ENCODE measurements at regions not wholly inside any gene's neighbourhood (a gene's known extent, or its start where the extent isn't known, plus 50 kb on each side); places are given as distances from the start of the nearest gene placed in this dataset.

- H3K27ac ChIP-seq (ENCODE audit: extremely low read depth, low read depth, low read length), result no peak overlapping the region
- TF ChIP-seq ZBTB8A (tag by site-specific recombination; IDR thresholded peaks at IDR 0.05) (no peak), ZNF16 (tag by site-specific recombination; IDR thresholded peaks at IDR 0.05; ENCODE audit: low read depth) (no peak), MZF1 (tag by site-specific recombination; IDR thresholded peaks at IDR 0.05; ENCODE audit: borderline replicate concordance) (no peak), KLF8 (tag by site-specific recombination; IDR thresholded peaks at IDR 0.05) (no peak), ZNF211 (tag by site-specific recombination; IDR thresholded peaks at IDR 0.05; ENCODE audit: low read depth) (no peak), ZNF654 (tag by site-specific recombination; IDR thresholded peaks at IDR 0.05; ENCODE audit: low read depth) (no peak), ZNF792 (tag by site-specific recombination; IDR thresholded peaks at IDR 0.05) (no peak), IKZF3 (tag by site-specific recombination; IDR thresholded peaks at IDR 0.05) (no peak), ZNF580 (tag by site-specific recombination; IDR thresholded peaks at IDR 0.05) (no peak), ZNF777 (tag by site-specific recombination; IDR thresholded peaks at IDR 0.05; ENCODE audit: borderline replicate concordance) (no peak), ZNF600 (tag by site-specific recombination; IDR thresholded peaks at IDR 0.05) (no peak), ZNF510 (tag by site-specific recombination; IDR thresholded peaks at IDR 0.05; ENCODE audit: insufficient replicate concordance) (no peak)
- ChIA-PET CTCF (interaction anchor here (1.5 kb wide), 1 partner anchor 112 kb away, joined by 4 read pairs; no protein-coding TSS in a partner anchor), POLR2A (no interaction called here)
- no peaks in the 10 kb centered on the region for H3K4me1 ChIP-seq (ENCODE audit: control insufficient read depth, insufficient read depth, low read length)
- H3K9me3 ChIP-seq (ENCODE audit: control insufficient read depth, insufficient read depth, low read depth, low read length), result no peaks in the 10 kb centered on the region
- no peak overlapping the region for H3K4me3 ChIP-seq (ENCODE audit: low read depth, low read length)
- no peaks in the 10 kb centered on the region for H3K36me3 ChIP-seq (ENCODE audit: control insufficient read depth in 2 of 2, insufficient read depth in 1 of 2, low read length in 2 of 2)
Measured at GRCh38 chr4:77488882-77489281, 116.7 kb upstream of the CXCL13 start.

DNA sequence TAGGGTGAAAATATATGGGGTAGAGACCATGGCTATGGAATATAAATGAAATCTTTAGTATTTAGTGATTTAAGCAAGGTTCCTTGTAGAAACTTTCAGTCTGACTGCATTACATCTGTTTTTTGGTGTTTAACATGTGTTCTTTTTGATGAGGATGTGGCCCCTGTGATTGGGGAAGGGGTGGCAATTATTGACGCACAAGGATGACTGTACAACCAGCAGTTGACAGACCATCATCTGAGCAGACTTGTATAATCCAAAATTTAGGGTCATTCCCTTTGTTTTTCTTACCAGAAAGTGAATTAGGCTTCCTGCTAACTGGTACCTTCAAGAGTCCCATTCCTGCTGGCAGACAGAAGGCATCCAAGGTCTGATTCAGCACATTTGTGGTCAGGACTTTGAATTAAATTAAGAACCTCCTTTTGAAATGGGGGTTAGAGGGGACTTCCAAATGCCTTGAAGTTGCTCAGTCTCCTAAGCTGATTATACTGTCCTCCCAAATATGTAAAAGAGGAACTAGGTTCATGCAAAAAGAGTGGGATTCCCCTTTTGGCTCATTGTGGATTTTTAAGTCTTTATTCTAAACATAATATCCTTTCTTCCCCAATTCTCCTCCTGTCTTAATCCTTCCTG lies 112.4 kb upstream of the CXCL13 start:
- Histone ChIP-seq H3K9me3 (ENCODE audit: control insufficient read depth, insufficient read depth, low read depth, low read length) (no peaks in the 10 kb centered on the region), H3K36me3 (ENCODE audit: control insufficient read depth in 2 of 2, insufficient read depth in 1 of 2, low read length in 2 of 2) (no peaks in the 10 kb centered on the region), H3K4me3 (ENCODE audit: low read depth, low read length) (no peak overlapping the region), H3K27ac (ENCODE audit: extremely low read depth, low read depth, low read length) (no peak overlapping the region), H3K4me1 (ENCODE audit: control insufficient read depth, insufficient read depth, low read length) (no peaks in the 10 kb centered on the region)
- CTCF ChIA-PET, result no interaction called here
- POLR2A ChIA-PET, result no interaction called here
- TF ChIP-seq, protein P1, sequence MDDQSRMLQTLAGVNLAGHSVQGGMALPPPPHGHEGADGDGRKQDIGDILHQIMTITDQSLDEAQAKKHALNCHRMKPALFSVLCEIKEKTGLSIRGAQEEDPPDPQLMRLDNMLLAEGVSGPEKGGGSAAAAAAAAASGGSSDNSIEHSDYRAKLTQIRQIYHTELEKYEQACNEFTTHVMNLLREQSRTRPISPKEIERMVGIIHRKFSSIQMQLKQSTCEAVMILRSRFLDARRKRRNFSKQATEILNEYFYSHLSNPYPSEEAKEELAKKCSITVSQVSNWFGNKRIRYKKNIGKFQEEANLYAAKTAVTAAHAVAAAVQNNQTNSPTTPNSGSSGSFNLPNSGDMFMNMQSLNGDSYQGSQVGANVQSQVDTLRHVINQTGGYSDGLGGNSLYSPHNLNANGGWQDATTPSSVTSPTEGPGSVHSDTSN (CRISPR knock-in tag; IDR thresholded peaks at IDR 0.05), result no peak
- TF ChIP-seq, protein P2, sequence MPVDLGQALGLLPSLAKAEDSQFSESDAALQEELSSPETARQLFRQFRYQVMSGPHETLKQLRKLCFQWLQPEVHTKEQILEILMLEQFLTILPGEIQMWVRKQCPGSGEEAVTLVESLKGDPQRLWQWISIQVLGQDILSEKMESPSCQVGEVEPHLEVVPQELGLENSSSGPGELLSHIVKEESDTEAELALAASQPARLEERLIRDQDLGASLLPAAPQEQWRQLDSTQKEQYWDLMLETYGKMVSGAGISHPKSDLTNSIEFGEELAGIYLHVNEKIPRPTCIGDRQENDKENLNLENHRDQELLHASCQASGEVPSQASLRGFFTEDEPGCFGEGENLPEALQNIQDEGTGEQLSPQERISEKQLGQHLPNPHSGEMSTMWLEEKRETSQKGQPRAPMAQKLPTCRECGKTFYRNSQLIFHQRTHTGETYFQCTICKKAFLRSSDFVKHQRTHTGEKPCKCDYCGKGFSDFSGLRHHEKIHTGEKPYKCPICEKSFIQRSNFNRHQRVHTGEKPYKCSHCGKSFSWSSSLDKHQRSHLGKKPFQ (tag by site-specific recombination; IDR thresholded peaks at IDR 0.05), result no peak
- TF ChIP-seq BCL11A (tag by site-specific recombination; IDR thresholded peaks at IDR 0.05; ENCODE audit: low read depth) (no peak), ZNF514 (tag by site-specific recombination; IDR thresholded peaks at IDR 0.05) (no peak), ZNF529 (tag by site-specific recombination; IDR thresholded peaks at IDR 0.05; ENCODE audit: insufficient replicate concordance) (no peak), ZNF510 (tag by site-specific recombination; IDR thresholded peaks at IDR 0.05; ENCODE audit: insufficient replicate concordance) (no peak)

DNA sequence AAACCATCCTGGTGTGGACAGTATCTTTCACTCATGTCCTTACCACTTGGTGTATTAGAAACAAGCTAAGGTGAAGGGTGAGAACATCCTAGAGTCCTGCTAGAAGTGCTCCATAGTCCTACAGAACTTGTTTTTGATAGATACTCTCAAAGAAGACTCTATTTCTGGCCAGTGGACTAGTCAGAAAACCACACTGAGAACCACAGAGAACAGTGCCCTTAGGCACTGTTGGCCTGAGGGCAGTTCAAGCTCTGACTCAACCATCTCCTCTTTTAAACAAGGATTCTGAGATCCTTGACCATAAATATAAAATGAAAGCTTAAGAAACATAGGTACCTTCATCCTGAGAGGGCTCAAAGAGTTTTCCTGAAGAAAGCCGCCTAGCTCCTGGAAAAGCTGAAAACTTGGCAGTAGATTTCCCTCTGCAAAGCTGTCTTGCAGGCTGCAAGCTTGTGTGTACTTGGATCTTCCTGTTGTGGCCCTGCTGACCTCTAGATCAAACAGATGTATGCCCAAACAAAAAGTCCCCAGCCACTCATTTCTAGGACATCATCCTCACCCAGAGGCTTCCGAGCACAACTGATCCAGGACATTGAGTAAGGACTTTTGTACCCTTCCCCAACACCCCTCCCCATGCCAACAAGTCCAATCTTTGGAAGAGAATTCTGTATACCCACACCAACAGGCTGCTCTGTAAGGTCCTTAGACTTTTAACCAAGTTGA lies 111.6 kb upstream of the CXCL13 start:
- no peak overlapping the region for H3K27ac ChIP-seq (ENCODE audit: extremely low read depth, low read depth, low read length)
- H3K36me3 ChIP-seq (ENCODE audit: control insufficient read depth in 2 of 2, insufficient read depth in 1 of 2, low read length in 2 of 2), result no peaks in the 10 kb centered on the region
- no peak overlapping the region for H3K4me3 ChIP-seq (ENCODE audit: low read depth, low read length)
- ChIA-PET CTCF (no interaction called here), POLR2A (no interaction called here)
- H3K9me3 ChIP-seq (ENCODE audit: control insufficient read depth, insufficient read depth, low read depth, low read length), result no peaks in the 10 kb centered on the region
- H3K4me1 ChIP-seq (ENCODE audit: control insufficient read depth, insufficient read depth, low read length), result no peaks in the 10 kb centered on the region
- TF ChIP-seq ZNF169 (tag by site-specific recombination; IDR thresholded peaks at IDR 0.05) (no peak), OSR2 (tag by site-specific recombination; IDR thresholded peaks at IDR 0.05) (no peak), GLI4 (tag by site-specific recombination; IDR thresholded peaks at IDR 0.05) (no peak), ZFP3 (tag by site-specific recombination; IDR thresholded peaks at IDR 0.05; ENCODE audit: low read depth) (no peak), ZNF776 (tag by site-specific recombination; IDR thresholded peaks at IDR 0.05; ENCODE audit: borderline replicate concordance) (no peak), ZNF571 (tag by site-specific recombination; IDR thresholded peaks at IDR 0.05) (no peak), ZNF600 (tag by site-specific recombination; IDR thresholded peaks at IDR 0.05) (no peak), HIC1 (tag by site-specific recombination; IDR thresholded peaks at IDR 0.05) (no peak), ZNF350 (tag by site-specific recombination; IDR thresholded peaks at IDR 0.05) (no peak), REPIN1 (tag by site-specific recombination; IDR thresholded peaks at IDR 0.05; ENCODE audit: low read depth) (no peak), ZNF2 (tag by site-specific recombination; IDR thresholded peaks at IDR 0.05) (no peak)
